ENCODE measurements at regions not wholly inside any gene's neighbourhood (a gene's known extent, or its start where the extent isn't known, plus 50 kb on each side); places are given as distances from the start of the nearest gene placed in this dataset.

DNA sequence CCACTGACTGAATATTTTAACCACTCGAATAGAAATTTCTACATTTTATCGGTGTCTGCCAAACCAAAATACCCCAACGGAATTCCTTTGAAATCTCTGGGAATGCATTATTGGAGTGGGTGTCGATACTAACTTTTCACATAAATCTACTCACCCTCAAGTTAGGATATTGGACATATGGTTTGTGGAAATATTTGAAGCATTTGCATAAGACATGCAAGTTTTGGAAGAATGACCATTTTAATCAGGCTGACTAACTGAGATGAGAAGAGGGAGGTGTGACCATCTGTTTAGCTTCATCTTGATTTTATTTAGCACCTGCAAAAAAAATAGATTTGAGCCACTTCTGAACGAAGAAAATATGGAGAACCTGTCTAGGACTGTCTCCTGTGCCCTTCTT is 61.2 kb downstream of the KLF6 start:
- no peak for DNase-seq

DNA sequence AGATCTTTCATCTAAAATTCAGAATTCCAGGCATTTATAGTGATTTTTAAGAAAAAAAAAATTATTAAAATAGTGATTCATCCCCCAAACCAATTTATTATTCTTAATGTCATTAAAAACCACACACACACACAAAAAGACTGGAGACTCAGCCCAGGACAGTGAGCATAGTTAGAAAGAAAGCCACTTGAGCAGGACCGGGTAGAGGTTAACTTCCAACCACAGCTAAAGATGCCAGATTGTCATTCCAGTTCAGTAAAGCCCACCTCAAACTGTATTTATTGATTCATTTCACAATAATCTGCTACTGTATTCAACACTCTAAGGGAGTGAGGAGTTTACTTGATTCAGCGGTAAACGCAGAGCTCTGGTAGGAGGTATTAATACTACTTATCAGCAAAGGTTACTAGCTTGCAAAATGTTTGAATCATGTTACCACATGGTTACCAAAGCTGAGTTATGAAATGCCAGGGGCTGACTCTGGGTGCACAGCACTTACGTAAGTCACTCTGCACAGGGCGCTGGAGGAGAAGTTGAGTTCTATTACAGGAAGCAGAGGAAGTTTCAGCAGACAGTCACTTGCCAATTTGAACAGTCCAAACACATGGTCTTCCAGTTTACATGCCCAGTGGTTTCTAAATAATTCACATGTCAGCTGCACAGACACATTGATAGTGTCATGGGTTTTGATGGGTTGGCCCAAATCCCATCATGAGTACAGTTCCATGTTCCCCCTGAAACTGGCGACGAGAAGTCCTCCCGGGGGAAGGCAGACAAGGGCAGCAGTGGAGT is 64.6 kb downstream of the KLF6 start:
- no peak for DNase-seq

DNA sequence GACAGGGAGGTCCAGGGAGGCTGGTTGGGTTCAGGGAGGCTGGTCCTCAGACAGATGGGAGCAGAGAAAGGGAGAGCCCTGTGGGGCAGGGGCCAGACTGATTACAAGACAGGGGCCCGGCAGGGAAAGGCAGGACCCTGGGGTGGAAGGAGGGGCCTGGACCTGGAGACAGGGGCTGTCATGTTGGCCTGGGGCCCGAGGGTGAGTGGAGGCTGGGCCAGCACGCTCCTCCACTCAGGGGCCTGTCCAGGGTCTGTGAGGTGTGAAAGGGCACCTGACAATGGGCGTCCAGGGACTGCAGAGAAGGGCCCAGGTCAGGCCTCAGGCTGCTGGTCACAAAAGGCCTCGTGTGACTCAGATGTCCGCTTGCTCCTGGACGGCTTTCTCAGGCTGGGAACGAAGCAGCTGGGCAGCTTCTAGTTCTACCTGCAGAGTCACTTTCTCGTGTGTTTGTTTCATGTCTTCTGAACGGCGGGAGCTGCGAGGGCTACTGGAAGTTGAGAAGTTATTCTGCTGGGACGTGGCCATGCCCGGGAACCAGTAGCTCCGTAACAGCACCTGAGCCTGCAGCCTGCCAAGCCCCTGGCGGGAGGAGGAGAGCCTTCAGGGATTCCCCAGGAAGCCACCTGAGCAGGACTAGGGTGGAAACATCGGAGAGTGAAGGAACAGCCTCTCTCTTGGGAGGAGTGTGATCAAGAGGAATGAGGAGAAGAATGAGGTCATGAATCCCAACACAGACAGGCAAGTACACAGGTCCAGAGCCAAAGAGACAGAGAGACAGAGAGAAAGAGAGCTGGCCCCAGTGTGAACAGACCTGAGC is 65.8 kb downstream of the KLF6 start:
- no peak for DNase-seq

DNA sequence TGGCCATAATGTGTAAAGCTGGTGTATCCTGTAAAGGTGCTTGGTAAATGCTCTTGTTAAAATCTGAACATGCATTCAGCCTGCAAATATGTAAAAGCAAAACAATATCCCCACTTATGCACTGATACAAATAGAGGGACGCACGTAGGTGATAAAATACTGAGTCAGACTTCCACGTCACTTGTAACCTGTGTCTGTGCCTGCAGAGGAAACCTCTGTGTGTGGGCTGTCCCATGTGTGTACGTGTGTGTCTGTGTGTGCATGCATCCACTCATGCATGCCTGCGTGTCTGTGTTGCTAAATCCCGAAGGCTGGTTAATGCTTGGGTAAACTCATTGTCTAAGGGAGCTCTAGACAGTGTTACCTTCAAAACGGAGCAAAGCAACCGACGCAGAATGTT is 68.9 kb downstream of the KLF6 start:
- DNase-seq = no peak

DNA sequence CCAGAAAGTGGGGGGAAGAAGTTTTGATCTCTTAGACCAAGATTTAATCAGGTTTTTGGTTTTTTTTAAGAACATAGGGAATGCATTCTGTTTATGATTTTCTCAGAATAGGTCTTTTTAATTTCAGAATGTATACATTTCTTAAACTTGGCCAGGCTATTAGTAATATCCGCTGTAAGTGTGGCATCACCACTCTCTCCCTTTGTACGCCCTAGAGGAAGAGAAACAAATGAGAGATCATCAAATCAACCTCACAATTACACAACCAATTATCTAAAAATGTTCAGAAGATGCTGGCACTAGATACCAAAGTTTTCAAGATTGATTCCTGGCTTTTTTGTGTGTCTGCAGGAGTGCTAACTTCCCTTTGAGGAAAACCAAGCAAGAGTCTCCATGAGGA is 70.0 kb downstream of the KLF6 start:
- DNase-seq = no peak

DNA sequence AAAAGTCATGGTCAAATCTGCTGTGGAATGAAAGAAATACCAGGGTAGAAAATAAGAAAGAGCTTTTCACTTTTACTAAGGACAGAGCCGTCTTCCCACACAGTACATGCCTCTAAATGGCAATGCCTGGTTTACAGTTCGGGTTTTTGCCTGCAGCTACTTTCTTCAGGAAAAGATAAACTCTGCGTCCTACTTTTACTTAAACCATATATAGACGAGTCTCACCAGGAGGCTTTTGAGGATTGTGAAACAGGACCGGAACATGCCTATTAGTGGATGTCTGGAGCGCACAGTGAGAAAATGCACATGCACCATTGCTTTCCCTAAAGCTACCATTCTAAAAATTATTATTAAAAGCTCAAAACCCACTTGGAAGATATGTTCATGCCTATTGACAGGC is 70.5 kb downstream of the KLF6 start:
- DNase-seq = no peak

DNA sequence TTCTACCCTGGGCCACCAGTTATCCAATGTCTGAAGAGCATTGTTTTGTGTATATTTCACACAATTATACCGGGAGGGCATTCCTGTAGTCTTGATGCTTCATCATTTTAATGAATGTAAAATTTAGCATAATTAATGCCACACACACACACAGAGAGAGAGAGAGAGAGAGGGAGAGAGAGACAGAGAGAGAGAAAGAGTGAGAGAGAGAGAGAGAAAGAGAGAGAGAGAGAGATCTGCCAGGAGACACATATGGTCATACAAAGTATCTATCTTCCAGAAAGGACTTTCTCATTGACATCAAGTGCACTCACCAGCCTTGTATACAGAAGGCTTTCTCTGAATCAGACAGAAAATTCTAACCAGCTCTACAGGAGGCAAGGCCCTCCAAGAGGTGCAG is 72.3 kb downstream of the KLF6 start:
- no peak for DNase-seq

DNA sequence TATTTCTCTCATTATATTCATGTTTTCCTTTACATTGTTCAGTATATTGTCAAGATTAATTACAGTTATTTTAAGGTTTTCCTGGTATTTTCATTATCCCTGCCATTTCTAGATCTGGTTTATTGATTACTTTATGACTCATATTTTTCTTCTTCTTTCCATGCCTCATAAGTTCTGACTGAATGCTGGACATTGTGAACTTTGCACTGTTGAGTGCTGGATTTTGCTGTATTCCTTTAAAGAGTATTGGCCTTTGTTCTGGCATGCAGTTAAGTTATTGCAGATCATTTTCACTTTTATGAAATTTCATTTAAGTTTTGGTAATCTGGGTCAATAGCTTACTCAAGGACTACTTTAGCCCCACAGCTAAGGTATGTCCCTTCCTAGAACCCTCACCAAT is 73.1 kb downstream of the KLF6 start:
- no peak for DNase-seq

DNA sequence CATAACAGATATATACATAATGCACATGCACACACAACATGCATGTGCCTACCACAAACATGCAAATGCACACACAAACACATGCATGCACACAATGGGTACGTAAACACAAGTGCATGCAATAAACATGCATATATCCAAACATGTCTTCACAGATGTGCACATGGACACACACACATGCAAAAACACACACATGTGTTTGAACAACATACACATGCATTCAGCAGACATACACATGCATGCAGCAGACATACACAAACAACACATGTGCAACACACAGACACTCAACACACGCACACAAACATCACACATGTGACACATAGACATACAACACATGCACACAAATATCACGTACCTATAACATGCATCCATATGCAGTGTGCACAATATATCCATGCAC is 74.2 kb downstream of the KLF6 start:
- DNase-seq = no peak

DNA sequence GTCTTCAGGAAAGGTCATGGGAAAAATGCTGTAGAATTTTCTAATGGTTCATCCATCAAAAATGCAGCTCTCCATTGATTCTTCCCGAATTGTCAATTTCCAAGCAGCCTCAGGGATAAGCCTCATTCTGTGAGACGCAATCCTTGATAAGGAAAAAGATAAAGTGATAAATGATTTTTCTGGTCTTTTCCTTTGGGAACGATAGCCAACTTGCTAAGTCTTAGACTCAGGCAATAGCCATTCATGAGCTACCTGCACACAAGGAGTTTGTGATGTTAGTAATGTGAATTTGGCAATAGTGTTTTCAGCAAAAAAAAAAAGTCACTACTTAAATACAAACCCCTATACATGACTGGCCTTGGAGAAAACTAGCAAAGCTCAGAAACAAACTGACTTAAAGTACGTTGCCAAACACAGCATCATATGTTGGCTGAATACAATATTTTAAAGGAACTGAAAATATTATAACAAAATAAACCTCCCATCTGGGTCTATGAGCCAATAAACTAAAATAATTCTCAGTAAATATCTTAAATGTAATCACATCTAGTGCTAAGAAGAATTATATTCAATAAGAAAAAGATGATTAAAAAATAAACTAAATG is 75.5 kb downstream of the KLF6 start:
- no peak for DNase-seq

DNA sequence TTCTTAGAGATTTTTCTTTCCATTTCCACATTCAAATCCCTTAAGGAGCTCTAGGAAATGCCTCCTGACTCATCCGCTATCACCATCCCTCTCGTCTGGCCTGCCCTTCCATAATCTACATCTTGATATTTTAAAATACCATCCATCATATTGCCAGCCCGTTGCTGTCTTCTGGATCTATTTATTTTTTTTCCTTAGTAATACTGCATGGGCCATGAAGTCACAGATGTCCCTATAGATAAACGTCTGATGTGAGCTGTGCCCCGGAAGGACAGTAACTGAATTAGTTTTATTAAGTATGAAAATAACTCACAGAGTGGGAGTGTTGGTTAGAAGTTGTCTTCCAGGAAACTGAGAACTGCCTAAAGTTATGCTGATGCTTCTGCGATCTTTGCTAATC is 76.2 kb downstream of the KLF6 start:
- DNase-seq = no peak

DNA sequence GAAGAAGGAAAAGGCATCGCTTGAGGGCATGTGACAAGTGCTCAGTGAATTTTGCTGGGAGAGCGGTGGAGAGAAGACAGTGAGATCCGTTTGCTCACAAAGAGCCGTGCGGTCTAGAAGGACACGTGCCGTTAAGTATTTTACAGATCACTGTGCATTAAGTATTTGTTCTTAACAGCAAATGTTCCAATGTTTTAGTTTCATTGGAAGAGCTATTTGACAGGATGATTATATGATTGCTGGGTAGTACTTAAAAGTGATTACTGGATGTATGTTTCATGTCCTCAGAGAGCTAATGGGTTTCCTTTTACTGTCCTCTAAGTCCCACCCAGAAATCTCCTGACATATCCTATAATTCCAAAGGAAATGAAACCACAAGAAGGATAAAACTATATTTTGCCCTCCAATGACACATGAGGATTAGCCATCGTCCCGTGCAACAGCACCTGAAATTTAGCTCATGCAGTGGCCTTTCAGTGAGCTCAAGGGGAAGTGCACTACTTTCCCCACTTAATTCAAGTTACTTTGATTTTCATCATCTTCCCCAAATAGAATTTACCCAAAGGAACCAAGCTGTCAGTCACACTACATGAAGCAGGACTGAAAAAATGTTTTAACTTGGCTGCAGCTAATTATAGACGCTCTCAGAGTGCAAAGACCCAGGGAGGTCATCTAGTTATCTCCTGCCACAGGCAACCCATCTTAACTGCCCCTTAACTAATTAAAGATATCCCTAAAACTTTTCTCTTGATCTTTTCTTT is 80.3 kb downstream of the KLF6 start:
- no peak for DNase-seq

DNA sequence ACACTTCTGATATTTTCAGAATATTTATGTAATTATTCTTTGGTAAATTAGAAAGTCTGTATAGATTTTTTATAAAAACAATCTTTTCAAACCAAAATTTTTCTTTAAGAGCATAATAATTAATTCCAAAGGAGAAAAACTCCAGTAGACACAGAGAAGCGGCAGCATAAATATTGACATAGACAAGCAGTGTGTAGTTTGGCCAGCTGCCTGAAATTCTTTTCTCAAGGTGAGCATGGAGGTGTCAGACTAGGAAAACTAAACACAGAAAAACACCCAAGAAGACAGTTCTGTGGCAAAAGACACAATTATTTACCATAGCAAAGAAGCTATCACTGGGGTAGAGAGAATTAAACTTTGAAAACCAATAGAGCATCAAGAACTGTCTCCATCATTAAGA is 82.4 kb downstream of the KLF6 start:
- DNase-seq = no peak

DNA sequence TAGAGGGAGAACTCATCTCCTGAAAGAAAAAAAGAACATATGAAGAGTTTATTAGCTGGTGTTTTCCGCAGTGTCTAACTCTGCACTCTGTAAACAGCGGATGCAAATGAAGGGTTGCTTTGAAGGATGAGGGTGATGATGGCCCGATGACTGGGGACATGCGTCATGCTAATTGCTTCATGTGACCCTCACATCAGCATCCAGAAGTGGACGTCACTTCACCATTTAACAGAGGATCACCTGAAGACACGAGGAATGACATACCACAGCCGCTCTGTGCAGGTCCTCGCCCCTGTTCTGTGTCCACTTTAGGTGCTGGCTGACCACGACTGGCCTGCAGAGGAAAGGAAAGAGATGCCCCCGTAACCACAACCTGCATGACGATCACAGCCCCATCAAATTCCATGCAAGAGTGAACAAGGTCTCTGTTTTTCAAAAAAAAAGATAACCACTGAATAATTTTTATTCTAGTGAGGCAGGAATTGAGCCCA is 82.9 kb downstream of the KLF6 start:
- DNase-seq = no peak

DNA sequence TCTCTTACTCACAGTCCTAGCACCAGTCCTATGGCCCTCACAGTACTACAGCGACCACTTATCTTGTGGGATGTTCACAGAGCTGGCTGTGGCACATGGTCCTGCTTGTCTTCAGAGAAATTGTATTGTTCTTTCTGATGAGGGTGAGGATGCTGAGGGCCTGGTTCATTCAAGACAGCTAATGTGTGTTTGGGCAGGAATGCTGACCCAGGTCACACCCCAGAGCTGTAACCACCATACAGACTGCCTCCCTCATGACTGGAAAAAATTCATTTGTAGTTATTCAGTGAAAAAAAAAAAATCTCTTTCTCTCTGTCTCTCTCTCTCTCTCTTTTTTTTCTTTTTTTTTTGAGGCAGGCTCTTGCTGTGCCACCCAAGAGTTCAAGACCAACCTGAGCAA is 83.5 kb downstream of the KLF6 start:
- DNase-seq = no peak

DNA sequence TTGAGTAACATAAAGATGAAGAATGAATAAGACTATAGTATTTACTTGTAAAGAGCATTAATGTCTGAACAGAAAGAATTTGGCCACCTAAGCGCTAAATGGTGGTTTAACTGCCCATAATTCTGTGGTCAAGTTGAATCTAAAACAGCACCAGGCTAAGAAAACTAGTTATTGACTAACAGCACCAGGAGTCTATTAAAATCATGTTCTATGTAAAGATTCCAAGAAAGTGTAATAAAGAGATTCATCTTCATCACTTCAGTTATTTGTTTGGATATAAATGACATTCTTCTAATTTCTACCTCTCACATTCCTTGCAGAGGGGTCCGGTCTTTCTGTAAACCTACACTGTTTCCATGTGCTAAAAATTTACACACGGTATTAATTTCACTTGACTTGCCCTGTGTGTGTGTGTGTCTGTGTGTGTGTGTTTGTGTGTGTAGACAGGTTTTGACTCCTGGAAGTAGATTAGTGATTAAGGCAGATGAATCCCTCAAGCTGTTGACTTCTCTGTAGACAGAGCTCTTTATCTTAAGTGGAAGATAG is 84.4 kb downstream of the KLF6 start:
- no peak for DNase-seq

DNA sequence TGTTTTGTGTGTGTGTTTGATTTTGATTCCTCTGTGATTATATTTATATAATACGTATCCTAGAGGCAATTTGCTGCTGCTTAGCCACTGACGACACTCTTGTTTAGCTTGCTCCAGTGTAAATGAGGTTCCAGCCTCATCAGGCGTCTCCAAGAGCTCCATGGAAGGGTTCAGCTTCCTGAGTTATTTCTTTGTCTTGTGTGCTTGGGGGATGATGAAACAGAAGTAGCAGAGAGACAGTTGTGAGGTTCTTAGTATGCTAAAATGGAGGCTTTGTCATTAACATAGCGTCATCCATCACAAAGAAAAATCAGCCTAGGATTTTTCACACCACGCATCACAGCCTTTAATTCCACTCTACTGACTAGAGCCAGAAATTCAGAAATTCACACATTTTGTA is 85.1 kb downstream of the KLF6 start:
- DNase-seq = no peak

DNA sequence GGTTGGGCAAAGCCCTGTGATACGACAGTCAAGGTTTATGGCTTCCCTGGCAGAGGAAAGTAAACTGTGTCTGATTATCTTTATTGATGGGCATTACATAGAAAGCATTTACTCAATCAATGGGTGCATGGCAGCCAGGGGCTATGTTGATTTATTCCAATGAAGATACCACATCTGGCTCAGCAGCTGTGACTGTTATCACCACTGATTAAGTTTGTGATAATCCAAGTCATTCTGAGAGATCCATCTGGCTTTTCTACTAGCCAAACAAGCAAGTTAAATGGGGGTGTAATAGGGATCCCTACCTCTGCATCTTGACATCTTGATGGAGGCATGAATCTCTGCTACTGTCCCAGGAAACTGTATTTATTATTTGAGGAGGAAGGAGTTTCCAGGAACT is 86.7 kb downstream of the KLF6 start:
- no peak for DNase-seq

DNA sequence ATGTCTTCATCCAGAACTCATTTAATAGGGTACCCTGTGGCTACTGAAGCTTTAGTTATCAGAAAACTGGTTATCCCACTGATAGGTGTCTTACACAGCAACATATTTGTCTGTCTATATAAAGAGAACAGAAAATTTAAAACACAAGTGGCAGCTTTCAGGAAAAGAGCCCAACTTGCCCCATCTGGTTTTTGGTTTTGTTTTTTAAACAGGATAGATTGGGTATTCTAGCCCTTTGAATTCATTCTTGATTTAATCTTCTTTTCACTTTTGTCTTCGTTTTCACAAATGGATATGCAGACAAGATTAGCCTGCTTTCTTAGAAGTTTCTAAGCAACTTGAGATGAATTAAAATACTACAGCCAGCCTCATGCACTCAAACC is 91.3 kb downstream of the KLF6 start:
- no peak for DNase-seq

DNA sequence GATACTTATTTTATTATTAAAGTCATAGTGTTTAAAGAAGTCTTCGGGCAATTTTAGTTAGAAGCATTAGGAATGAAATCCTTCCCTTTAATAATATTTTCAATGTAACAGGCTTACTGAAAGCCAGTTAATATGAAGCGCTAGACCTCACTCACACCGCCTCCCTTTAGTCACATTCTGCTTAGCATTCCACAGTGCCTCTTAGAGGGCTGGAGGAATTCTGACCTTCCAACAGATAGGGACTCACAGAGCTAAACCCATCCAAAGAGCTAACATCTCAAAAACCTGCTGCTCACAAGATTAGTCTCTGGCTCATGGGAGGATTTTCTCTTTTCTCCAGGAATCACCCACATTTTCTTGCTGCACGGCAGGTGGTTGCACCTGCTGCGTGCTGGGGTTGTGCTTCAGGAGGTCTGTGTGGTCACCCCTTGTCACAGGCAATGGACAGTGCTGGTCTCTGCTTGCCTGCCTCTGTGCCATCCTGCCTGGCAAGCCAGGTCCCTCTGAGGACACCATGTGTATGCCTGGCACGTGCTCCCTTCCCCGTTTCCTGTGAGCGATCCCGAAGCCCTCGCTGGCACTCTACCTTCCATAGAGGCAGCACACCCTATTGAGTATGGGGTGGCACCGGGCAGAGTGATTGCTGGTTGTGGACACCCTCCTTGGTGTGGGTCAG is 91.8 kb downstream of the KLF6 start:
- no peak for DNase-seq

DNA sequence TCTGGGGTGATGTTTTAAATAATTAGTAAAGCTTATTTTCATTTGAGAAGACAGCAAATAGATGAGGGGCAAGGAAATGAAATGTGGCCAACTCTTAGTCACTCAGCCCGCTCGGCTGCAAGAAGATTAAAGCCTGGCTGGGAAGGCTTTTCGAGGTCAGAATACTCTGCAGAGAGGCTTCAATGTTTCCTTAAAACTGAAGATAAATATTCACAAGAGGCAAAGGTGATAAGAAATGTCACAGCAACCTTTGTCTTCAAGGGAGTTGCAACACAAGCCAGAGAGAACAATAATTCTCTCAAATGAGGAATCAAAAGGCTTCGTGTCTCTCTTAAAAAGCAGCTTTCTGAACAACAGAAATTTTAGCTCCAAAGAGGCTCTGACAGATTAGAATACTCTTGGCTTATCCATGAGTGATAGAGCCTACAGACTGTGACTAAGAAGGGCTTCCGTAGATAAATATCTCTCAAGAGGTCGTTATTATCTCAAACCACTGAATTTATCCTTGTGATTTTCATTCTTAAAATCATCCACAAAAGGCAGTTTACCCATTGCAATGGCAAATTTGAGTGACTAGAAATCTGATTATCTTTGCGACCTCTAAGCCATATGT is 92.5 kb downstream of the KLF6 start:
- DNase-seq = no peak

DNA sequence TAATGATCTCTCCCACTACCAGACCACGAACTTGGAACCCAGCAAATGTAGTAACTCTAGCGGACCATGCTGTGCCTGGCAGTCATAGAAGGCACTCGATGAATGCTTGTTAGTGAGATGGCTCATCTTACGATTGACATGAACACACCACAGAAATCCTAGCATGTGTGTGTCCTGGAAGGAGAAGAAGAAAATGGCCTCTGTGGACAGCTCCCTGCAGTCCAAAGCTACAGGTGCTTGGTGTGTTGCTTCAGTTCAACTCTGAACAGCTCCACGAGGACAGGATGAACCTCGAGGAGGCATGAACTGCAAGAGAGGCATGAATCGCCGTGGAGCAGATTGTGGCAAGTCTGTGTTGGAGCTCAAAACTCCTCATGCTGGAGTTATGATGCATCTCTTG is 93.5 kb downstream of the KLF6 start:
- no peak for DNase-seq
